Epithelial cell of esophagus (primary cell): ENCODE measurements at regions not wholly inside any gene's neighbourhood (a gene's known extent, or its start where the extent isn't known, plus 50 kb on each side); places are given as distances from the start of the nearest gene placed in this dataset.

Experiments
- DNase-seq: peaks from one replicate; pipeline ENCODE4 v3.0.0; 2010; ENCODE audit warnings: low read depth
- H3K4me3 ChIP-seq: 2 replicates; pipeline ENCODE4 v1.5.1; 2011; ENCODE audit warnings: mild to moderate bottlenecking, low read length, control low read depth
- TF ChIP-seq, protein P1 (sequence below): IDR thresholded peaks from 2 replicates; pipeline ENCODE4 v1.5.1; 2011; ENCODE audit warnings: low read depth, mild to moderate bottlenecking, low read length, control low read depth, inconsistent platforms; ENCODE audit not compliant: insufficient read depth; ENCODE audit errors: missing control alignments

DNA sequence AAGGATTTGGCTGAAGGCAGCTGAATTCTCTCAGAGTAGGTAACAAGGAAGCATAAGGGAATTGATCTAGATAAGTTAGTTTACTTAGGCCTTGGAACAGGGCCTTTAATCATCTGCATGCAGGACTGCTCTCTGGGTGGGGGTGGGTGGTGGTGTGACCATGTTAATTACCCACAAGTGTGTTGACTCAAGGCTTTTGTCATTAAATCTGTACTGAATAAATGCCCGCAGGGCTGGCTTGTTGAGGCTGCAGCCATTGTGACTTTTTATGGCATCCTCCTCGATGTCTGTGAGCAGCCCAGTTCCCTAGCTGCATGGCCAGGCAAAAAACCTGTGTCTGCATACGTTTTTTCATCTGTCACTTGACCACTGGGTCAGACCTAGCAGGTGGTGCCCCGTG is 63.5 kb upstream of the ASCC3 start:
- TF ChIP-seq, protein P1, sequence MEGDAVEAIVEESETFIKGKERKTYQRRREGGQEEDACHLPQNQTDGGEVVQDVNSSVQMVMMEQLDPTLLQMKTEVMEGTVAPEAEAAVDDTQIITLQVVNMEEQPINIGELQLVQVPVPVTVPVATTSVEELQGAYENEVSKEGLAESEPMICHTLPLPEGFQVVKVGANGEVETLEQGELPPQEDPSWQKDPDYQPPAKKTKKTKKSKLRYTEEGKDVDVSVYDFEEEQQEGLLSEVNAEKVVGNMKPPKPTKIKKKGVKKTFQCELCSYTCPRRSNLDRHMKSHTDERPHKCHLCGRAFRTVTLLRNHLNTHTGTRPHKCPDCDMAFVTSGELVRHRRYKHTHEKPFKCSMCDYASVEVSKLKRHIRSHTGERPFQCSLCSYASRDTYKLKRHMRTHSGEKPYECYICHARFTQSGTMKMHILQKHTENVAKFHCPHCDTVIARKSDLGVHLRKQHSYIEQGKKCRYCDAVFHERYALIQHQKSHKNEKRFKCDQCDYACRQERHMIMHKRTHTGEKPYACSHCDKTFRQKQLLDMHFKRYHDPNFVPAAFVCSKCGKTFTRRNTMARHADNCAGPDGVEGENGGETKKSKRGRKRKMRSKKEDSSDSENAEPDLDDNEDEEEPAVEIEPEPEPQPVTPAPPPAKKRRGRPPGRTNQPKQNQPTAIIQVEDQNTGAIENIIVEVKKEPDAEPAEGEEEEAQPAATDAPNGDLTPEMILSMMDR, result no peak
- DNase-seq, result no peak
- H3K4me3 ChIP-seq, result no peak overlapping the region

DNA sequence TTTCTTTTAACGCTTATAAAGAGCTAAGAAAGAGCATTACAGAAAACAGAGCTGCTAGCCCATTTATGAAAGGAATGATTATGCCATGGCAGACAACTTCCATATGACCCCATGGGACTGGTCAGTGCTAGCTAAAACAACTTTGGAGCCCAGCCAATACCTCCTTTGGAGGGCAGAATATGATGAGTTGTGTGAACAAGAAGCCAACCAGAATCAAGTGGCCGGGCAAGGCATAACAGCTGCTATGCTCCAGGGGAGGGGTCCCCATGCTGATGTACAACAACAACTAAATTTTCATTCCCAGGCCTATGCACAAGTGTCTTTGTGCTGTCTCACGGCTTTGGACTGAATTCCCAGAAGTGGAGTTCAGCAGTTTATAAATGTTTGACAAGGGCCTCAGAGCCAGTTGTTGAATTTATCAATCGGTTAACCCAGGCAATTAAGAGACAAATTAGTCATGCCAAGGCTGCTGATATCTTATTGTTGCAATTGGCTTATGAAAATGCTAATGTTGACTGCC is 65.0 kb upstream of the ASCC3 start:
- TF ChIP-seq, protein P1, result no peak
- no peak for DNase-seq
- no peak overlapping the region for H3K4me3 ChIP-seq

DNA sequence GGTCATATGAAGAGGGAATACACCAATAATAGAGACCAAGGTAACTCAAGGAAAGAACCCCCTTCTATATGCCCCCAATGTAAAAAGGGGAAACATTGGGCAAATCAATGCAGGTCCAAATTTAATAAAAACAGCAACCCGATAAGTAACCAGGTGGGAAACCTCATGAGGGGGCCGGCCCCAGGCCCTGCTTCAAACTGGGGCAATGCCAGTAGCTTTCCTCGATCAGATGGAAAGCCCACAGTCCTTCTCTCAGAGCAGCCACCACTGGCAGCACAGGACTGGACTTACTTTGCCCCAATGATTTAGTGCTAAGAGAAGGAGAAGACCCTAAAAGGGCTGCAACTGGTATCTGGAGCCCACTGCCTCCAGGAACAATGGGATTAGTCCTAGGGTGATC is 65.6 kb upstream of the ASCC3 start:
- no peak for DNase-seq
- TF ChIP-seq, protein P1, result no peak
- H3K4me3 ChIP-seq, result no peak overlapping the region

DNA sequence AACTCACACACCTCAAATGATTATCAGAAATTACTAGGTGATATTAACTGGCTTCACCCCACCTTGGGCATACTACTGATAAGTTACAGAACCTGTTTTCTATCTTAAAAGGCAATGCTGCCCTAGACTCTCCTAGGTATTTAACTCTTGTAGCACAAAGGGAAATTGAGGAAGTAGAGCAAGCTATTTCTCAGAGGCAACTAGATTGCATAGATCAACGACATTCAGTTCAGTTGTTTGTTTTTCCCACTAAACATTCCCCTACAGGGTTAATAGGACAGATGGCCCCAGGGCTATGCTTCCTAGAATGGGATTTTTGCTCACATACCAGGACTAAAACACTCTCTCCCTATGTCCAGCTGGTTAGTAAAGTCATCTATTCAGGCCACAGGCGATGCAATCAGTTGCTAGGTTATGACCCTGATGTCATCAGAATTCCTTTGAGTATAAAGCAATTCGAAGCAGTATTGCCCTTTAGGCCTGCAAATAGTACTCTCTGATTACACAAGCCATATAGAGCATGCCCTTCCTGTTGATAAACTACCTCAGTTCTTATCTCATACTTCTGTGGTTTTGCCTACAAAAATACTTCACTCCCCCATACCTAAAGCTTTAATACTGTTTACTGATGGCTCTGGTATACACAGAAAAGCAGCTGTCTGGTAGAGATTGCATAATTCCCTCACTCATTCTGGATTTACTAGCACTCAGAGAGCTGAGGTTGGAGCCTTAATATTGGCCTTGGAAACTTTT is 67.4 kb upstream of the ASCC3 start:
- TF ChIP-seq, protein P1, result no peak
- peak; percentile 5 for DNase-seq

DNA sequence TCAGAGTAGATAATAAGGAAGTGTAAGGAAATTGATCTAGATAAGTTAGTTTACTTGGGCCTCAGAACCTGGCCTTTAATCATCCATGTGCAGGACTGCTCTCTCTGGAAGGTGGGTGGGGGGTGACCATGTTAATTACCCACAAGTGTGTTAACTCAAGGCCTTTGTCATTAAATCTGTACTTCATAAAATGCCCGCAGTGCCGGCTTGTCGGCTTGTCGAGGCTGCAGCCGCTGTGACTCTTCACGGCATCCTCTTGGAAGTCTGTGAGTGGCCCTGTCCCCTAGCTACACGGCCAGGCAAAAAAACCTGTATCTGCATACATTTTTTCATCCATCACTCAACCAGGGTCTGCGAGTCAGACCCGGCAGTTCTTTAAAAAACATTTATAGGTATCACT is 70.9 kb upstream of the ASCC3 start:
- TF ChIP-seq, protein P1, result no peak
- no peak overlapping the region for H3K4me3 ChIP-seq
- no peak for DNase-seq

More for the DNA sequence above, 67.4 kb upstream of the ASCC3 start:
- H3K4me3 ChIP-seq, result no peak overlapping the region

DNA sequence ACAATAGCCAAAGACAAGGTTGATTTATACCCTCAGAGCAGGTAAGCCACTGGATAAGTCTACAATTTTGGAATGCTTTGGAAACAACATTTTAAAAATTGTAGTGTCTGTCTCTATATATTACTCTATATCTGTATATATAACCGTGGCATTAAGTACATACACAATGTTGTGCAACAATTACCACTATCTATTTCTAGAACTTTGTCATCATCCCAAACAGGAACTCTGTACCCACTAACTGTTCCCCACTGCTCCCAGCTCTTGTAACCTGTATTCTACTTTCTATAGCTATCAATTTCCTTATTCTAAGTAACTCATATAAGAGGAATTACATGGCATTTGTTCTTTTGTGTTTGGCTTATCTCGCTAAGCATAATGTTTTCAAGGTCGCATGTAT is 78.2 kb upstream of the ASCC3 start:
- TF ChIP-seq, protein P1, result no peak
- DNase-seq, result no peak
- H3K4me3 ChIP-seq, result no peak overlapping the region

DNA sequence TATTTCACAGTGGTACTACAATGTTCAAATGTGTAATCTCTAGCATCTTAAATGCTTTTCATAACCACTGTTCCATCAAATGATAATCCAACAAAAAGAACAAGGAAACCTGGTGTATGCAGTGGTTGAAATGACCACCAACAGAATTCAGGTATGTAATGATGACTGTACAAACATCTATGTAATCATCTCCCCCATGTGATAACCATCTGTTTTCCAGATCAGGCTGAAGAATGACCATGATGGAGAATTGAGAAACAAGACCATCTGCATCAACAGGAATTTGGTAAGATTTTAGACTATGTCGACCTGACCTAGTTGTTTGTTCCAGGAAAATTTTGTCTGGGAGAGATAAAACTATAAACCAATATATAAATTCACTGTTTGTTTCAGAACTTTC is 81.3 kb upstream of the ASCC3 start:
- no peak for DNase-seq
- TF ChIP-seq, protein P1, result no peak
- H3K4me3 ChIP-seq, result no peak overlapping the region
